HCT116 (cell line): ENCODE measurements at regions not wholly inside any gene's neighbourhood (a gene's known extent, or its start where the extent isn't known, plus 50 kb on each side); places are given as distances from the start of the nearest gene placed in this dataset.
A peak's percentile ranks its signal among the peaks of the same experiment; 100 is the strongest.

ENCODE experiments used
- EGR1 ChIP-seq: IDR thresholded peaks from 2 replicates; pipeline ENCODE4 v1.6.1; 2012; ENCODE audit warnings: low read depth
- FOSL1 ChIP-seq: IDR thresholded peaks from 2 replicates; pipeline ENCODE4 v1.6.1; 2012; ENCODE audit warnings: low read depth
- JUND ChIP-seq: IDR thresholded peaks from 2 replicates; pipeline ENCODE4 v1.6.1; 2012
- POLR2AphosphoS5 ChIP-seq: IDR thresholded peaks from 2 replicates; pipeline ENCODE4 v1.6.1; 2011; ENCODE audit warnings: mild to moderate bottlenecking, low read depth, low read length, moderate library complexity
- RAD21 ChIP-seq: IDR thresholded peaks from 2 replicates; pipeline ENCODE4 v1.6.1; 2012; ENCODE audit warnings: low read depth, mild to moderate bottlenecking
- TCF7L2 ChIP-seq: IDR thresholded peaks from 2 replicates; pipeline ENCODE4 v1.7.0; 2011; ENCODE audit warnings: borderline replicate concordance, inconsistent platforms; ENCODE audit not compliant: insufficient read depth, insufficient read length; ENCODE audit errors: extremely low read depth
- ZBTB33 ChIP-seq: IDR thresholded peaks from 2 replicates; pipeline ENCODE4 v1.6.1; 2011; ENCODE audit warnings: mild to moderate bottlenecking, low read length, moderate library complexity; ENCODE audit not compliant: insufficient replicate concordance; ENCODE audit errors: extremely low read depth
- ZFX ChIP-seq: fragments of 450-650 bp; IDR thresholded peaks from 2 replicates; pipeline ENCODE4 v1.6.1; 2017
- ZNF274 ChIP-seq: fragments of 200-500 bp; sonication (Bioruptor generic); IDR thresholded peaks from 2 replicates; pipeline ENCODE4 v1.6.1; 2014; ENCODE audit warnings: mild to moderate bottlenecking, low read depth, low read length, inconsistent platforms
- TF ChIP-seq, protein P1 (sequence below): IDR thresholded peaks from 2 replicates; pipeline ENCODE4 v1.6.1; 2012; ENCODE audit warnings: low read depth

- TF ChIP-seq, protein P1, sequence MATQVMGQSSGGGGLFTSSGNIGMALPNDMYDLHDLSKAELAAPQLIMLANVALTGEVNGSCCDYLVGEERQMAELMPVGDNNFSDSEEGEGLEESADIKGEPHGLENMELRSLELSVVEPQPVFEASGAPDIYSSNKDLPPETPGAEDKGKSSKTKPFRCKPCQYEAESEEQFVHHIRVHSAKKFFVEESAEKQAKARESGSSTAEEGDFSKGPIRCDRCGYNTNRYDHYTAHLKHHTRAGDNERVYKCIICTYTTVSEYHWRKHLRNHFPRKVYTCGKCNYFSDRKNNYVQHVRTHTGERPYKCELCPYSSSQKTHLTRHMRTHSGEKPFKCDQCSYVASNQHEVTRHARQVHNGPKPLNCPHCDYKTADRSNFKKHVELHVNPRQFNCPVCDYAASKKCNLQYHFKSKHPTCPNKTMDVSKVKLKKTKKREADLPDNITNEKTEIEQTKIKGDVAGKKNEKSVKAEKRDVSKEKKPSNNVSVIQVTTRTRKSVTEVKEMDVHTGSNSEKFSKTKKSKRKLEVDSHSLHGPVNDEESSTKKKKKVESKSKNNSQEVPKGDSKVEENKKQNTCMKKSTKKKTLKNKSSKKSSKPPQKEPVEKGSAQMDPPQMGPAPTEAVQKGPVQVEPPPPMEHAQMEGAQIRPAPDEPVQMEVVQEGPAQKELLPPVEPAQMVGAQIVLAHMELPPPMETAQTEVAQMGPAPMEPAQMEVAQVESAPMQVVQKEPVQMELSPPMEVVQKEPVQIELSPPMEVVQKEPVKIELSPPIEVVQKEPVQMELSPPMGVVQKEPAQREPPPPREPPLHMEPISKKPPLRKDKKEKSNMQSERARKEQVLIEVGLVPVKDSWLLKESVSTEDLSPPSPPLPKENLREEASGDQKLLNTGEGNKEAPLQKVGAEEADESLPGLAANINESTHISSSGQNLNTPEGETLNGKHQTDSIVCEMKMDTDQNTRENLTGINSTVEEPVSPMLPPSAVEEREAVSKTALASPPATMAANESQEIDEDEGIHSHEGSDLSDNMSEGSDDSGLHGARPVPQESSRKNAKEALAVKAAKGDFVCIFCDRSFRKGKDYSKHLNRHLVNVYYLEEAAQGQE: no peak
- TF ChIP-seq RAD21 (peak; percentile 27; the same call in 1 of the 2 replicates), FOSL1 (no peak), TCF7L2 (no peak), EGR1 (no peak), ZBTB33 (no peak), POLR2AphosphoS5 (no peak), JUND (no peak), ZFX (no peak), ZNF274 (no peak)
These were observed 157.7 kb upstream of the POU5F2 start (continued) for GRCh38 chr5:93899026-93899600.
